ENCODE measurements at regions not wholly inside any gene's neighbourhood (a gene's known extent, or its start where the extent isn't known, plus 50 kb on each side); places are given as distances from the start of the nearest gene placed in this dataset.

DNA sequence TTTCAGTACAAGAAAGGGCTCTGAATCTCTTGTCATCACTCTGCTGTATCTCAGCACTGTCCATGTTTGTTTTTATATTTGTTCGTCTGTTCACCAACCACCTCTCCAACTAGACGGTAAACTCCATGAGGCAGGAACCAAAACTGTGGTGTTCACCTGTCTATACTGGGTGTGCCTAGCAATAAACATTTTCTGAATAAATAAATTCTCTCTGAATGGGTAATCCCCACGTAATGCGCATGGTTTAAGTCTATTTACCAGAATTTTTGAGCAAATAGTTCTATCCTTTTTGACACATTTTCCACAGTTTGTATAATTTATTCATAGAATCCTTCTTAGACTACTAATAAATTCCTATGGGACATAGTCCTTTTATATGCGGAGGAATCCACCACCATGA is 400.6 kb upstream of the CFAP20DC start:
- TF ChIP-seq POLR2AphosphoS5 (IDR thresholded peaks at IDR 0.05; ENCODE audit: low read depth, low read length) (no peak), TAF1 (IDR thresholded peaks at IDR 0.05; ENCODE audit: borderline replicate concordance, insufficient read depth, low read length) (no peak), SIN3A (IDR thresholded peaks at IDR 0.05; ENCODE audit: borderline replicate concordance, insufficient read depth, low read length) (no peak), FOXP2 (optimal IDR thresholded peaks at IDR 0.05; ENCODE audit: borderline replicate concordance, extremely low read depth, extremely low read length, insufficient read depth) (no peak)
- TF ChIP-seq, protein P1, sequence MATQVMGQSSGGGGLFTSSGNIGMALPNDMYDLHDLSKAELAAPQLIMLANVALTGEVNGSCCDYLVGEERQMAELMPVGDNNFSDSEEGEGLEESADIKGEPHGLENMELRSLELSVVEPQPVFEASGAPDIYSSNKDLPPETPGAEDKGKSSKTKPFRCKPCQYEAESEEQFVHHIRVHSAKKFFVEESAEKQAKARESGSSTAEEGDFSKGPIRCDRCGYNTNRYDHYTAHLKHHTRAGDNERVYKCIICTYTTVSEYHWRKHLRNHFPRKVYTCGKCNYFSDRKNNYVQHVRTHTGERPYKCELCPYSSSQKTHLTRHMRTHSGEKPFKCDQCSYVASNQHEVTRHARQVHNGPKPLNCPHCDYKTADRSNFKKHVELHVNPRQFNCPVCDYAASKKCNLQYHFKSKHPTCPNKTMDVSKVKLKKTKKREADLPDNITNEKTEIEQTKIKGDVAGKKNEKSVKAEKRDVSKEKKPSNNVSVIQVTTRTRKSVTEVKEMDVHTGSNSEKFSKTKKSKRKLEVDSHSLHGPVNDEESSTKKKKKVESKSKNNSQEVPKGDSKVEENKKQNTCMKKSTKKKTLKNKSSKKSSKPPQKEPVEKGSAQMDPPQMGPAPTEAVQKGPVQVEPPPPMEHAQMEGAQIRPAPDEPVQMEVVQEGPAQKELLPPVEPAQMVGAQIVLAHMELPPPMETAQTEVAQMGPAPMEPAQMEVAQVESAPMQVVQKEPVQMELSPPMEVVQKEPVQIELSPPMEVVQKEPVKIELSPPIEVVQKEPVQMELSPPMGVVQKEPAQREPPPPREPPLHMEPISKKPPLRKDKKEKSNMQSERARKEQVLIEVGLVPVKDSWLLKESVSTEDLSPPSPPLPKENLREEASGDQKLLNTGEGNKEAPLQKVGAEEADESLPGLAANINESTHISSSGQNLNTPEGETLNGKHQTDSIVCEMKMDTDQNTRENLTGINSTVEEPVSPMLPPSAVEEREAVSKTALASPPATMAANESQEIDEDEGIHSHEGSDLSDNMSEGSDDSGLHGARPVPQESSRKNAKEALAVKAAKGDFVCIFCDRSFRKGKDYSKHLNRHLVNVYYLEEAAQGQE (IDR thresholded peaks at IDR 0.05; ENCODE audit: insufficient read depth in 1 of 2, low read depth in 2 of 2, low read length in 2 of 2): no peak
